ENCODE measurements at regions not wholly inside any gene's neighbourhood (a gene's known extent, or its start where the extent isn't known, plus 50 kb on each side); places are given as distances from the start of the nearest gene placed in this dataset.

GRCh38 chr12:22951206-22951605 lies 326.2 kb downstream of the ETNK1 start (continued):
- TF ChIP-seq, protein P1, sequence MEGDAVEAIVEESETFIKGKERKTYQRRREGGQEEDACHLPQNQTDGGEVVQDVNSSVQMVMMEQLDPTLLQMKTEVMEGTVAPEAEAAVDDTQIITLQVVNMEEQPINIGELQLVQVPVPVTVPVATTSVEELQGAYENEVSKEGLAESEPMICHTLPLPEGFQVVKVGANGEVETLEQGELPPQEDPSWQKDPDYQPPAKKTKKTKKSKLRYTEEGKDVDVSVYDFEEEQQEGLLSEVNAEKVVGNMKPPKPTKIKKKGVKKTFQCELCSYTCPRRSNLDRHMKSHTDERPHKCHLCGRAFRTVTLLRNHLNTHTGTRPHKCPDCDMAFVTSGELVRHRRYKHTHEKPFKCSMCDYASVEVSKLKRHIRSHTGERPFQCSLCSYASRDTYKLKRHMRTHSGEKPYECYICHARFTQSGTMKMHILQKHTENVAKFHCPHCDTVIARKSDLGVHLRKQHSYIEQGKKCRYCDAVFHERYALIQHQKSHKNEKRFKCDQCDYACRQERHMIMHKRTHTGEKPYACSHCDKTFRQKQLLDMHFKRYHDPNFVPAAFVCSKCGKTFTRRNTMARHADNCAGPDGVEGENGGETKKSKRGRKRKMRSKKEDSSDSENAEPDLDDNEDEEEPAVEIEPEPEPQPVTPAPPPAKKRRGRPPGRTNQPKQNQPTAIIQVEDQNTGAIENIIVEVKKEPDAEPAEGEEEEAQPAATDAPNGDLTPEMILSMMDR (conservative IDR thresholded peaks at IDR 0.05; ENCODE audit: low read depth in 2 of 2), result no peak
- TF ChIP-seq, protein P2, sequence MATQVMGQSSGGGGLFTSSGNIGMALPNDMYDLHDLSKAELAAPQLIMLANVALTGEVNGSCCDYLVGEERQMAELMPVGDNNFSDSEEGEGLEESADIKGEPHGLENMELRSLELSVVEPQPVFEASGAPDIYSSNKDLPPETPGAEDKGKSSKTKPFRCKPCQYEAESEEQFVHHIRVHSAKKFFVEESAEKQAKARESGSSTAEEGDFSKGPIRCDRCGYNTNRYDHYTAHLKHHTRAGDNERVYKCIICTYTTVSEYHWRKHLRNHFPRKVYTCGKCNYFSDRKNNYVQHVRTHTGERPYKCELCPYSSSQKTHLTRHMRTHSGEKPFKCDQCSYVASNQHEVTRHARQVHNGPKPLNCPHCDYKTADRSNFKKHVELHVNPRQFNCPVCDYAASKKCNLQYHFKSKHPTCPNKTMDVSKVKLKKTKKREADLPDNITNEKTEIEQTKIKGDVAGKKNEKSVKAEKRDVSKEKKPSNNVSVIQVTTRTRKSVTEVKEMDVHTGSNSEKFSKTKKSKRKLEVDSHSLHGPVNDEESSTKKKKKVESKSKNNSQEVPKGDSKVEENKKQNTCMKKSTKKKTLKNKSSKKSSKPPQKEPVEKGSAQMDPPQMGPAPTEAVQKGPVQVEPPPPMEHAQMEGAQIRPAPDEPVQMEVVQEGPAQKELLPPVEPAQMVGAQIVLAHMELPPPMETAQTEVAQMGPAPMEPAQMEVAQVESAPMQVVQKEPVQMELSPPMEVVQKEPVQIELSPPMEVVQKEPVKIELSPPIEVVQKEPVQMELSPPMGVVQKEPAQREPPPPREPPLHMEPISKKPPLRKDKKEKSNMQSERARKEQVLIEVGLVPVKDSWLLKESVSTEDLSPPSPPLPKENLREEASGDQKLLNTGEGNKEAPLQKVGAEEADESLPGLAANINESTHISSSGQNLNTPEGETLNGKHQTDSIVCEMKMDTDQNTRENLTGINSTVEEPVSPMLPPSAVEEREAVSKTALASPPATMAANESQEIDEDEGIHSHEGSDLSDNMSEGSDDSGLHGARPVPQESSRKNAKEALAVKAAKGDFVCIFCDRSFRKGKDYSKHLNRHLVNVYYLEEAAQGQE (IDR thresholded peaks at IDR 0.05; ENCODE audit: unreplicated experiment), result no peak
- no peak for TF ChIP-seq CREB1 (CRISPR knock-in tag; IDR thresholded peaks at IDR 0.05; ENCODE audit: low read depth)
- no peak for TF ChIP-seq JUNB (IDR thresholded peaks at IDR 0.05; ENCODE audit: unreplicated experiment)
- TF ChIP-seq, protein P3, sequence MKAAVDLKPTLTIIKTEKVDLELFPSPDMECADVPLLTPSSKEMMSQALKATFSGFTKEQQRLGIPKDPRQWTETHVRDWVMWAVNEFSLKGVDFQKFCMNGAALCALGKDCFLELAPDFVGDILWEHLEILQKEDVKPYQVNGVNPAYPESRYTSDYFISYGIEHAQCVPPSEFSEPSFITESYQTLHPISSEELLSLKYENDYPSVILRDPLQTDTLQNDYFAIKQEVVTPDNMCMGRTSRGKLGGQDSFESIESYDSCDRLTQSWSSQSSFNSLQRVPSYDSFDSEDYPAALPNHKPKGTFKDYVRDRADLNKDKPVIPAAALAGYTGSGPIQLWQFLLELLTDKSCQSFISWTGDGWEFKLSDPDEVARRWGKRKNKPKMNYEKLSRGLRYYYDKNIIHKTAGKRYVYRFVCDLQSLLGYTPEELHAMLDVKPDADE (IDR thresholded peaks at IDR 0.05), result no peak
- no peak for TF ChIP-seq ZNF114 (CRISPR knock-in tag; IDR thresholded peaks at IDR 0.05)

DNA sequence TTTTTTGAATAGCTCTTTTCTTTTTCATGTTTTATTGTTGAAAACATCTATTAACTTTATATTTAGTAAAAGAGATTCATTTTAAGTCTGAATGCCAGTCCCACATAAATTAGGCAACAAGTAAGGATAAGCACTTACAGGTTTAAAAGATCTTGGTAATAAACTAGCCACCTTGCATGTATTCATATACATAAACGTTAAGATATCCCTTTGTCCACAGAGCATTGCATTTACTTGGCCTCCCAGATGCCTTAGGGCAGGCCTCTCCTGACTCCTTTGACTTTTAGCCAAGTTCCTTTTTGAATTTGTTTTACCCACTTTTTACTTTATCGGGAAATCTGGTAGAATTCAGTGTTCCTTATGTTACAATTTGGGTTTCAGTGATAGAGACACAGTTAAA lies 331.7 kb downstream of the ETNK1 start:
- no peaks in the 10 kb centered on the region for H3K36me3 ChIP-seq (ENCODE audit: insufficient read depth)
- H3K4me1 ChIP-seq (ENCODE audit: insufficient read depth), result peaks cover 20% of the 10 kb centered on the region
- H3K4me1 Mint-ChIP-seq, result peaks cover 8% of the 10 kb centered on the region
- H3K4me3 ChIP-seq, result no peak overlapping the region
- no peaks in the 10 kb centered on the region for H3F3A ChIP-seq (replicated peaks; ENCODE audit: low read depth)
- H3K27ac Mint-ChIP-seq, result no peak overlapping the region
- 0 out of 2 replicates have a peak, but pooled peaks cover 11% of the 10 kb centered on the region for H3K9me2 ChIP-seq (ENCODE audit: insufficient read depth)
- H3K4me3 Mint-ChIP-seq, result no peak overlapping the region
- no peaks in the 10 kb centered on the region for H3K27me3 ChIP-seq (ENCODE audit: insufficient read depth)
- no peaks in the 10 kb centered on the region for H3K79me2 ChIP-seq (replicated peaks; ENCODE audit: insufficient read depth)
- ATAC-seq (no peak), DNase-seq (ENCODE audit: low spot score) (no peak)
- no peak overlapping the region for H2AFZ ChIP-seq
- H3K4me2 ChIP-seq, result no peak overlapping the region
- H3K36me3 Mint-ChIP-seq (ENCODE audit: low read depth), result peaks cover 16% of the 10 kb centered on the region; the same call in 2 of the 3 replicates
- no peak overlapping the region for H3K27ac ChIP-seq (ENCODE audit: low read depth)
- H3K27me3 Mint-ChIP-seq (ENCODE audit: insufficient read depth, low read depth, poor library complexity), result no peaks in the 10 kb centered on the region
- H4K20me1 ChIP-seq (replicated peaks; ENCODE audit: insufficient read depth), result no peaks in the 10 kb centered on the region
- peaks cover 25% of the 10 kb centered on the region for H3K9me3 Mint-ChIP-seq
- TF ChIP-seq EZH2 (IDR thresholded peaks at IDR 0.05; ENCODE audit: low read depth, unreplicated experiment), result no peak
- TF ChIP-seq ZNF331 (CRISPR knock-in tag; IDR thresholded peaks at IDR 0.05; ENCODE audit: low read depth), result no peak
- TF ChIP-seq ZNF462 (CRISPR knock-in tag; IDR thresholded peaks at IDR 0.05), result no peak
- no peak for TF ChIP-seq JUNB (IDR thresholded peaks at IDR 0.05; ENCODE audit: unreplicated experiment)
- TF ChIP-seq EZH2phosphoT487 (IDR thresholded peaks at IDR 0.05; ENCODE audit: unreplicated experiment), result no peak
- TF ChIP-seq, protein P1 (conservative IDR thresholded peaks at IDR 0.05; ENCODE audit: low read depth in 2 of 2), result no peak

All from GM23338 (cell line).